CD14-positive monocyte (primary cell): ENCODE measurements at regions not wholly inside any gene's neighbourhood (a gene's known extent, or its start where the extent isn't known, plus 50 kb on each side); places are given as distances from the start of the nearest gene placed in this dataset.

ENCODE experiments used
- DNase-seq, 3 donors: peaks; one replicate each; pipeline ENCODE4 v3.0.0-alpha.2; 2011 to 2022
- H2AFZ ChIP-seq: 2 replicates; pipeline ENCODE4 v1.6.0; 2012; ENCODE audit warnings: mild to moderate bottlenecking, low read depth, low read length, inconsistent platforms; ENCODE audit not compliant: insufficient read depth, poor library complexity, severe bottlenecking
- H3K27ac ChIP-seq, 2 donors: 1 replicate in 1 of 2; 2 replicates in 1 of 2; pipeline ENCODE4 v1.5.1; 2012 to 2013; ENCODE audit warnings: low read length in 2 of 2, control low read depth in 1 of 2, inconsistent platforms in 1 of 2, low read depth in 1 of 2, mild to moderate bottlenecking in 1 of 2
- H3K27me3 ChIP-seq, 2 donors: one replicate each; pipeline versions ENCODE4 v1.6.0 to v1.6.1; 2011 to 2013; ENCODE audit warnings: low read length in 2 of 2; ENCODE audit not compliant: control insufficient read depth in 2 of 2, insufficient read depth in 2 of 2
- H3K36me3 ChIP-seq, 2 donors: replicated peaks in 1 of 2; 1 replicate in 1 of 2; 2 replicates in 1 of 2; pipeline versions ENCODE4 v1.5.1 to v1.6.1; 2012 to 2013; ENCODE audit warnings: low read length in 2 of 2, control low read depth in 1 of 2, inconsistent platforms in 1 of 2, mild to moderate bottlenecking in 1 of 2; ENCODE audit not compliant: insufficient read depth in 2 of 2, control insufficient read depth in 1 of 2
- H3K4me1 ChIP-seq, 2 donors: 1 replicate in 1 of 2; 2 replicates in 1 of 2; pipeline versions ENCODE4 v1.5.1 to v1.6.1; 2012 to 2013; ENCODE audit warnings: low read length in 2 of 2, control low read depth in 1 of 2, inconsistent platforms in 1 of 2, mild to moderate bottlenecking in 1 of 2, moderate library complexity in 1 of 2; ENCODE audit not compliant: insufficient read depth in 2 of 2, control insufficient read depth in 1 of 2
- H3K4me2 ChIP-seq: replicated peaks from 2 replicates; pipeline ENCODE3; 2012; ENCODE audit warnings: low read length, moderate library complexity, mild to moderate bottlenecking; ENCODE audit not compliant: poor library complexity, severe bottlenecking; ENCODE audit errors: extremely low read depth
- H3K4me3 ChIP-seq, 3 experiments: fragments of 200-600 bp in 1 of 3; sonication (generic) in 1 of 3; replicated peaks in 1 of 3; 1 replicate in 2 of 3; 2 replicates in 1 of 3; pipeline ENCODE4 v1.5.1; 2011 to 2013; ENCODE audit warnings: low read length in 3 of 3, mild to moderate bottlenecking in 3 of 3, control low read depth in 2 of 3, low read depth in 2 of 3, inconsistent platforms in 1 of 3, moderate library complexity in 1 of 3
- H3K79me2 ChIP-seq: 2 replicates; pipeline ENCODE4 v1.6.0; 2012; ENCODE audit warnings: mild to moderate bottlenecking, control low read depth, inconsistent platforms, low read length, moderate library complexity; ENCODE audit not compliant: insufficient read depth
- H3K9ac ChIP-seq: 2 replicates; pipeline ENCODE4 v1.6.0; 2017; ENCODE audit warnings: low read length, mild to moderate bottlenecking; ENCODE audit not compliant: insufficient read depth, poor library complexity, severe bottlenecking
- H3K9me3 ChIP-seq, 2 donors: replicated peaks in 1 of 2; 1 replicate in 1 of 2; 2 replicates in 1 of 2; pipeline versions ENCODE4 v1.5.1 to v1.6.1; 2012 to 2013; ENCODE audit warnings: low read length in 2 of 2, control low read depth in 1 of 2; ENCODE audit not compliant: control insufficient read depth in 1 of 2, insufficient read depth in 1 of 2
- H4K20me1 ChIP-seq: 2 replicates; pipeline ENCODE4 v1.6.0; 2012; ENCODE audit warnings: mild to moderate bottlenecking, low read length, control low read depth, moderate library complexity; ENCODE audit not compliant: insufficient read depth
- H3K27ac Mint-ChIP-seq, 7 donors: one replicate each; pipeline ENCODE4 v1.8.0; 2020; ENCODE audit warnings: mild to moderate bottlenecking in 7 of 7, mixed read lengths in 7 of 7, moderate library complexity in 6 of 7, inconsistent platforms in 2 of 7
- H3K27me3 Mint-ChIP-seq, 3 donors: one replicate each; pipeline ENCODE4 v1.8.0; 2021 to 2022; ENCODE audit warnings: low read depth in 3 of 3, mild to moderate bottlenecking in 3 of 3, mixed read lengths in 3 of 3, moderate library complexity in 3 of 3, inconsistent platforms in 1 of 3
- H3K36me3 Mint-ChIP-seq, 2 donors: one replicate each; pipeline ENCODE4 v1.8.0; 2020; ENCODE audit warnings: mixed read lengths in 2 of 2, inconsistent platforms in 1 of 2, mild to moderate bottlenecking in 1 of 2
- H3K4me1 Mint-ChIP-seq: one replicate; pipeline ENCODE4 v1.8.0; 2020; ENCODE audit warnings: mild to moderate bottlenecking, mixed read lengths
- H3K4me3 Mint-ChIP-seq, 2 donors: one replicate each; pipeline ENCODE4 v1.8.0; 2020; ENCODE audit warnings: mild to moderate bottlenecking in 2 of 2, mixed read lengths in 2 of 2, moderate library complexity in 1 of 2
- H3K9me3 Mint-ChIP-seq, 7 donors: one replicate each; pipeline ENCODE4 v1.8.0; 2020 to 2022; ENCODE audit warnings: mixed read lengths in 7 of 7, mild to moderate bottlenecking in 6 of 7, moderate library complexity in 6 of 7, inconsistent platforms in 2 of 7
- WGBS: methylation state at CpG from one replicate; pipeline ENCODE4 v1.1.5; 2013; ENCODE audit warnings: missing lambda C conversion rate; ENCODE audit not compliant: insufficient coverage; 5-methylcytosine and 5-hydroxymethylcytosine counted together
- intact Hi-C, 2 donors: fragments of 100-400 bp; cut with micrococcal nuclease; formaldehyde crosslinking; loops; one replicate each; pipeline versions ENCODE4 v1.15.0 to v1.15.1; 2023
- TF ChIP-seq, protein P1 (sequence below): fragments of 200-600 bp; IDR thresholded peaks from one replicate; pipeline ENCODE4 v1.8.0; 2022; ENCODE audit warnings: antibody characterized with exemption, mild to moderate bottlenecking

- Histone ChIP-seq H3K4me1 (no peaks in the 10 kb centered on the region), H2AFZ (no peak overlapping the region), H3K9me3 (peaks cover 8 to 20% of the 10 kb centered on the region in 2 donors), H3K4me2 (no peak overlapping the region), H3K36me3 (no peaks in the 10 kb centered on the region), H4K20me1 (no peaks in the 10 kb centered on the region), H3K27ac (no peak overlapping the region), H3K4me3 (no peak overlapping the region), H3K27me3 (no peaks in the 10 kb centered on the region), H3K79me2 (no peaks in the 10 kb centered on the region), H3K9ac (no peak overlapping the region)
- Mint-ChIP-seq H3K27me3 (peaks cover 0 to 6% (median 2%) of the 10 kb centered on the region in 3 donors), H3K27ac (no peak overlapping the region), H3K4me1 (no peaks in the 10 kb centered on the region), H3K9me3 (peaks cover 9 to 21% (median 16%) of the 10 kb centered on the region in 7 donors), H3K4me3 (no peak overlapping the region), H3K36me3 (no peaks in the 10 kb centered on the region)
- TF ChIP-seq, protein P1, sequence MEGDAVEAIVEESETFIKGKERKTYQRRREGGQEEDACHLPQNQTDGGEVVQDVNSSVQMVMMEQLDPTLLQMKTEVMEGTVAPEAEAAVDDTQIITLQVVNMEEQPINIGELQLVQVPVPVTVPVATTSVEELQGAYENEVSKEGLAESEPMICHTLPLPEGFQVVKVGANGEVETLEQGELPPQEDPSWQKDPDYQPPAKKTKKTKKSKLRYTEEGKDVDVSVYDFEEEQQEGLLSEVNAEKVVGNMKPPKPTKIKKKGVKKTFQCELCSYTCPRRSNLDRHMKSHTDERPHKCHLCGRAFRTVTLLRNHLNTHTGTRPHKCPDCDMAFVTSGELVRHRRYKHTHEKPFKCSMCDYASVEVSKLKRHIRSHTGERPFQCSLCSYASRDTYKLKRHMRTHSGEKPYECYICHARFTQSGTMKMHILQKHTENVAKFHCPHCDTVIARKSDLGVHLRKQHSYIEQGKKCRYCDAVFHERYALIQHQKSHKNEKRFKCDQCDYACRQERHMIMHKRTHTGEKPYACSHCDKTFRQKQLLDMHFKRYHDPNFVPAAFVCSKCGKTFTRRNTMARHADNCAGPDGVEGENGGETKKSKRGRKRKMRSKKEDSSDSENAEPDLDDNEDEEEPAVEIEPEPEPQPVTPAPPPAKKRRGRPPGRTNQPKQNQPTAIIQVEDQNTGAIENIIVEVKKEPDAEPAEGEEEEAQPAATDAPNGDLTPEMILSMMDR = no peak
- 91% methylated on average over 17 of the region's 18 CpGs for WGBS
- no peak for DNase-seq
- intact Hi-C loops = no loop called here
Measured at GRCh38 chr1:4481451-4481850, 173.0 kb upstream of the AJAP1 start.

- H3K9me3 Mint-ChIP-seq = peaks cover 2 to 16% (median 11%) of the 10 kb centered on the region in 7 donors
- TF ChIP-seq, protein P1 = no peak
- over 99% methylated on average over 13 of the region's 21 CpGs for WGBS
- no peak overlapping the region for H3K4me3 ChIP-seq
- H3K27me3 Mint-ChIP-seq = peaks cover 0 to 4% (median 2%) of the 10 kb centered on the region in 3 donors
- DNase-seq = no peak
- H3K4me3 Mint-ChIP-seq = no peak overlapping the region
- peaks cover 0 to 10% of the 10 kb centered on the region in 2 donors for H3K9me3 ChIP-seq
- H3K36me3 Mint-ChIP-seq = no peaks in the 10 kb centered on the region
- H3K27ac ChIP-seq = no peak overlapping the region
- H2AFZ ChIP-seq = no peak overlapping the region
- H3K27ac Mint-ChIP-seq = no peak overlapping the region
- H3K79me2 ChIP-seq = no peaks in the 10 kb centered on the region
- no peaks in the 10 kb centered on the region for H3K4me1 ChIP-seq
- no peaks in the 10 kb centered on the region for H3K4me1 Mint-ChIP-seq
- H3K9ac ChIP-seq = no peak overlapping the region
- no peaks in the 10 kb centered on the region for H3K27me3 ChIP-seq
- no peak overlapping the region for H3K4me2 ChIP-seq
- no peaks in the 10 kb centered on the region for H3K36me3 ChIP-seq
- H4K20me1 ChIP-seq = no peaks in the 10 kb centered on the region
- intact Hi-C loops = no loop called here
Measured at GRCh38 chr1:4482526-4482925, 171.9 kb upstream of the AJAP1 start.
